Adipocyte (in vitro differentiated cells): ENCODE measurements at regions not wholly inside any gene's neighbourhood (a gene's known extent, or its start where the extent isn't known, plus 50 kb on each side); places are given as distances from the start of the nearest gene placed in this dataset.

Experiments
- DNase-seq: peaks from one replicate; pipeline ENCODE4 v3.0.0-alpha.2; 2015; ENCODE audit warnings: low read depth
- H3K27me3 ChIP-seq: replicated peaks from 2 replicates; pipeline ENCODE4 v1.7.0; 2013; ENCODE audit warnings: mild to moderate bottlenecking, low read length, moderate library complexity; ENCODE audit not compliant: control insufficient read depth, insufficient read depth
- H3K36me3 ChIP-seq: 2 replicates; pipeline ENCODE4 v1.7.0; 2013; ENCODE audit warnings: low read length, mild to moderate bottlenecking, moderate library complexity; ENCODE audit not compliant: control insufficient read depth, insufficient read depth, severe bottlenecking
- H3K4me1 ChIP-seq: 2 replicates; pipeline ENCODE4 v1.7.0; 2013; ENCODE audit warnings: mild to moderate bottlenecking, low read length, moderate library complexity; ENCODE audit not compliant: control insufficient read depth, insufficient read depth
- H3K4me3 ChIP-seq: 2 replicates; pipeline ENCODE4 v1.7.0; 2013; ENCODE audit warnings: mild to moderate bottlenecking, low read length, moderate library complexity
- H3K9ac ChIP-seq: 2 replicates; pipeline ENCODE4 v1.7.0; 2013; ENCODE audit warnings: mild to moderate bottlenecking, low read length, moderate library complexity
- H3K9me3 ChIP-seq: 2 replicates; pipeline ENCODE4 v1.7.0; 2013; ENCODE audit warnings: mild to moderate bottlenecking, low read length, moderate library complexity; ENCODE audit not compliant: control insufficient read depth

DNA sequence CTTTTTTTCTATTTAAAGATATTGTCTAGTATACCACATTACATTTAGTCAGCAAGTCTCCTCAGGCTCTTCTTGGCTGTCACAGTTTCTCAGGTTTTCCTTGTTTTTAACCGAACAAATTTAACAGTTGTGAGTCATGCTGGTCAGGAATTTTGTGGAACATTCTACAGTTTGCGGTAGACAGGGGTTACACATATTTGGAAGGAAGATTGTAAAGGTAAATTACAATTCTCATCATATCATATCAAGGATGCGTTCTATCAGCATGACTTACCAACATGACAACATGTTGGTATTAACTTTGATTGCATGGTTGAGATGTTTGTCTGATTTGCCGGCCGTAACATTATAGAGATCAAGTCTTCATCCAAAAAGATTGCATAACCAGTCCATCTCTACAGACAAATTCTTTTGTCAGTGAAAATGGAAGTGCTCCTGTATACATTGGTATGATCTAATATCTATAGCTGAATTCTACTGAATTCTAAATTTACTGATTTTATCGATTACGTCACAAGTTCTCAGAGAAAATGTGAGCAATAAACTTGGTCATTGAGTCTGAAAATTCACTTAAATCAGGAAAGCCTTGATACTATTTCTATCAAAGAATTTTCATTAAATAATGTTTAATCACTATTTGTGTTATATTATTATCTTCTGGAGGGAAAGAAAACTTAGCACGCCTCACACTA lies 664.4 kb upstream of the SLC8A1 start:
- no peaks in the 10 kb centered on the region for H3K9me3 ChIP-seq
- no peak overlapping the region for H3K9ac ChIP-seq
- H3K36me3 ChIP-seq, result no peaks in the 10 kb centered on the region
- no peak overlapping the region for H3K4me3 ChIP-seq
- H3K4me1 ChIP-seq, result no peaks in the 10 kb centered on the region
- no peak for DNase-seq
- no peaks in the 10 kb centered on the region for H3K27me3 ChIP-seq

- H3K4me3 ChIP-seq, result no peak overlapping the region
- no peaks in the 10 kb centered on the region for H3K27me3 ChIP-seq
- H3K9me3 ChIP-seq, result no peaks in the 10 kb centered on the region
- no peak for DNase-seq
- no peaks in the 10 kb centered on the region for H3K36me3 ChIP-seq
- no peak overlapping the region for H3K9ac ChIP-seq
- H3K4me1 ChIP-seq, result no peaks in the 10 kb centered on the region
Measured at GRCh38 chr2:41119489-41119888, 667.6 kb upstream of the SLC8A1 start.

DNA sequence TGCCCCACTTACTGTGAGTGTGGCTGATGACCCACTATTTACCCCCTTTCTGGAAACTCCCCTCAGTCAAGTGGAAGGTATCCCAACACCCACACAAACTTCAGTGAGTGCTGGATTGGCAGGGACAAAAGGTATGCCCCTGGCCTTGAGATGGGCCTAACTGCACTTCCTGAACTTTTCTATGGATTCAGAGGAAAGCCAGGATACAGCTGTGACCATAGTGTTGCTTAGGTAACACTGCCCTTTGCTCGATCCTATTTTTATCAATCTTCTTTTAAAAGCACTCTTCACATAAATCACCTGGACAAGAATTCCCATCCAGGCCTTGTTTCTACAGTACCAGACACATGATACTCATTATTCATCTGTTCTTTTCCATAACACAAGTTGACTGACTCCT lies 671.5 kb upstream of the SLC8A1 start:
- Histone ChIP-seq H3K27me3 (no peaks in the 10 kb centered on the region), H3K36me3 (no peaks in the 10 kb centered on the region), H3K4me3 (no peak overlapping the region), H3K4me1 (no peaks in the 10 kb centered on the region), H3K9ac (no peak overlapping the region), H3K9me3 (no peaks in the 10 kb centered on the region)
- DNase-seq, result no peak

- H3K27me3 ChIP-seq, result no peaks in the 10 kb centered on the region
- H3K9me3 ChIP-seq, result no peaks in the 10 kb centered on the region
- H3K4me1 ChIP-seq, result no peaks in the 10 kb centered on the region
- no peak overlapping the region for H3K4me3 ChIP-seq
- no peak for DNase-seq
- no peak overlapping the region for H3K9ac ChIP-seq
- no peaks in the 10 kb centered on the region for H3K36me3 ChIP-seq
Measured at GRCh38 chr2:41127351-41127750, 675.5 kb upstream of the SLC8A1 start.

- H3K27me3 ChIP-seq, result no peaks in the 10 kb centered on the region
- DNase-seq, result no peak
- no peaks in the 10 kb centered on the region for H3K4me1 ChIP-seq
- no peaks in the 10 kb centered on the region for H3K36me3 ChIP-seq
- H3K9ac ChIP-seq, result no peak overlapping the region
- no peak overlapping the region for H3K4me3 ChIP-seq
- no peaks in the 10 kb centered on the region for H3K9me3 ChIP-seq
Measured at GRCh38 chr2:41129988-41130387, 678.1 kb upstream of the SLC8A1 start.

DNA sequence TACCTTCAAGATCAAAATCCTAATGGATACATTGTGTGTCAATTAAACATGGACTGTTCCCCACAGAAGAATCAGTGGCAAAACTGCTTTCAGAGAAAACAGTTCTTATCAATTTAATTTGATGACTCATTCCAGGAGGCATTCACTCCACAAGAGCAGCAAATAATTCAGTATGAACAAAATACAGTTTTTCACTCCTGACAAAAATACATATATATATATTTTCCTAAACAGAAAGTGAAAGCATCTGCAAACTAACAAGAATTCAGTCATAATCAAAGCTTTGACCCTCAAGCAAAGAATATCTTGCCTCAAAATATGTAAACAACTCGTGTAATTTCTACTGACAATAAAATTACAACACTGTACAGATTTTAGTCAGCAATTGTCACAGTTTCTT lies 685.1 kb upstream of the SLC8A1 start:
- Histone ChIP-seq H3K27me3 (no peaks in the 10 kb centered on the region), H3K9me3 (no peaks in the 10 kb centered on the region), H3K4me3 (peak overlapping the region; percentile 22), H3K9ac (no peak overlapping the region), H3K36me3 (no peaks in the 10 kb centered on the region), H3K4me1 (peaks cover 8% of the 10 kb centered on the region)
- DNase-seq, result peak; percentile 37

DNA sequence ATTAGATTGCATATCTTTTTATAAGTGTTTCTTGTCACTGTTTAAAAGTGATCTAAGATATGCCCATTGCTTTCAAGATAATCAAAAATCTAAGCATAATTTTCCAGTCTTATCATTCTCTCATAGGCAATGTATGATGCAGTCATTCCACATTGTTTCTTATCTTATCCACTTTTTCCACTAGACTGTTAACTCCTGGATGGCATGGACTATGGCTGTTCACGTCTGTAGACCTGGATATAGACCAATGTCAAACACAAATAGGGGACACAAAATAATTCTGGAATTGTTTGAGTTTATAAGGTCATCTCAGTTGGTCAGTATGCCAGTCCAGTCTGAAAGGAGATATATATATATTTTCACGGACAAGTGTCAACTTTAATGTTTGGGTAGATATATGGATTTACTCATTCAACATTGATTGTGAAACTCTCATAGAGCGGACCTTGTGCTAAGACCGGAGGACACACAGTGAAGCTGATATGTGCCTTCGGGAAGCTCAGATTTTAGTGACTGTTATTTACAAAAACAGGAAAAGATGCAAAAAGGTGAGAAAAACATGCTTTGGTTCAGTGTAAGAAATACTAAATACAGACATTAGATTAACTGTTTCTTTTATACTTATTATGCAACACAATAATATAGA lies 689.4 kb upstream of the SLC8A1 start:
- H3K27me3 ChIP-seq, result no peaks in the 10 kb centered on the region
- H3K9me3 ChIP-seq, result no peaks in the 10 kb centered on the region
- peaks cover 8% of the 10 kb centered on the region for H3K4me1 ChIP-seq
- H3K4me3 ChIP-seq, result no peak overlapping the region
- H3K36me3 ChIP-seq, result no peaks in the 10 kb centered on the region
- DNase-seq, result no peak
- H3K9ac ChIP-seq, result no peak overlapping the region

GRCh38 chr2:41142478-41142877 lies 690.6 kb upstream of the SLC8A1 start:
- H3K9ac ChIP-seq, result no peak overlapping the region
- H3K4me3 ChIP-seq, result no peak overlapping the region
- H3K36me3 ChIP-seq, result no peaks in the 10 kb centered on the region
- no peaks in the 10 kb centered on the region for H3K4me1 ChIP-seq
- H3K9me3 ChIP-seq, result no peaks in the 10 kb centered on the region
- H3K27me3 ChIP-seq, result no peaks in the 10 kb centered on the region
- DNase-seq, result no peak

GRCh38 chr2:41145066-41145465 lies 693.2 kb upstream of the SLC8A1 start:
- Histone ChIP-seq H3K9ac (no peak overlapping the region), H3K4me1 (no peaks in the 10 kb centered on the region), H3K9me3 (no peaks in the 10 kb centered on the region), H3K36me3 (no peaks in the 10 kb centered on the region), H3K4me3 (no peak overlapping the region), H3K27me3 (no peaks in the 10 kb centered on the region)
- no peak for DNase-seq

- H3K9ac ChIP-seq, result no peak overlapping the region
- H3K4me3 ChIP-seq, result no peak overlapping the region
- no peaks in the 10 kb centered on the region for H3K27me3 ChIP-seq
- no peaks in the 10 kb centered on the region for H3K9me3 ChIP-seq
- no peaks in the 10 kb centered on the region for H3K4me1 ChIP-seq
- DNase-seq, result no peak
- no peaks in the 10 kb centered on the region for H3K36me3 ChIP-seq
Measured at GRCh38 chr2:41149054-41149453, 697.2 kb upstream of the SLC8A1 start.

DNA sequence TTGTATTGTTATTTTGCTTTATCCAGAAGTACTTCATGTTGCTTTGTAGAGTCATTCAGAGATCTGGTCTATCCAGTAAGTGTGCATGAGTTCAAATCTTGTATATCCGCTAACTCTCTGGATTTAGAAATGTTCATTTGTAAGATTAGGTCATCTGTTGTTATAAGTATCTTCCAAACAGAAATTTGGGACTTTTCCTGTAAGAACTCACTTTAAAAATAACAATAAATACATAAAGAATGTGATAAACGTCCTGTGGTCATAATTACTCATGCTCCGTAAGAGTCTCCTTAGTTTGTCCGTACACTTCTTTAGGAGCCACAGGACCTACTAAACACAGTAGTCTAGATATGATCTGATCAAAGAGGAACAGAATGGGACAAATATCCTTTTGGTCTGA lies 699.9 kb upstream of the SLC8A1 start:
- Histone ChIP-seq H3K27me3 (no peaks in the 10 kb centered on the region), H3K9me3 (no peaks in the 10 kb centered on the region), H3K4me1 (no peaks in the 10 kb centered on the region), H3K9ac (no peak overlapping the region), H3K4me3 (no peak overlapping the region), H3K36me3 (no peaks in the 10 kb centered on the region)
- DNase-seq, result no peak

DNA sequence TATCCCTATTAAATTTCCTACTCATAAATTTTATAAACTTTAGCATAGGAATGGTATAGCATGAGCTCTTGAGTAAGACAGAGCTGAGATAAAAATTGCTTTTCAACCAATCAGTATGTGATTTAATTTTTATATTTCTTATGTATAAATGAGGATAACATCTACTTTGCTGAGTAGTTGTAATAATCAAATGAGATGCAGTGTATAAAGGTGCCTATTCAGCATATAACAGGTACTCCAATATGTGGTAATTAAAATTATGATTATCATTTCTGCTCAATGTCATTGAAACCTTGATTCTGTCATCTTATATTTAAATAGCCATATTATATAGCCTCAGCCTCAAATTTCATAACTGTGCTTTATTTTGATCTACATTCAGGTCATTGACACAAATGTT lies 700.4 kb upstream of the SLC8A1 start:
- DNase-seq, result no peak
- Histone ChIP-seq H3K9me3 (no peaks in the 10 kb centered on the region), H3K36me3 (no peaks in the 10 kb centered on the region), H3K4me3 (no peak overlapping the region), H3K4me1 (no peaks in the 10 kb centered on the region), H3K27me3 (no peaks in the 10 kb centered on the region), H3K9ac (no peak overlapping the region)
